ENCODE measurements at regions not wholly inside any gene's neighbourhood (a gene's known extent, or its start where the extent isn't known, plus 50 kb on each side); places are given as distances from the start of the nearest gene placed in this dataset.
A peak's percentile ranks its signal among the peaks of the same experiment; 100 is the strongest.

DNA sequence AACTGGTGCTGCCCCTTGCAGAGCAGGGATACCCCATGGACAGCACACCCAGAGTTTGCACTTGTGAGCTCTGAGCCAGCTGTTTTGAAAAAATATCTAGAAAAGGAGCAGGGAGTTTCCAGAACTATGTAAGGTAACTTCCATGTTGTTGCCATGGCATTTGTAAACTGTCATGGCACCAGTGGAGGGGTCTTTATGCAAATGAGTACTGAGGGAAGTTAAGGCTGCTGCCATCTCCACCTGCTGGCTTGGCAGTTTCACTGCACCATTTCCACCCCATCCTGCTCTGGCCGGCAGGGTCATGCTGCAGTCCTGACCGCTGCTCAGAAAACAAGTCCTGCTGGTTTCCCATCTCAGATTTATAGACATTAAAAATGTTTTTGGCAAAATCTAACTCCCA lies 52.3 kb upstream of the SNTG2 start:
- DNase-seq (ENCODE audit: low spot score): no peak

DNA sequence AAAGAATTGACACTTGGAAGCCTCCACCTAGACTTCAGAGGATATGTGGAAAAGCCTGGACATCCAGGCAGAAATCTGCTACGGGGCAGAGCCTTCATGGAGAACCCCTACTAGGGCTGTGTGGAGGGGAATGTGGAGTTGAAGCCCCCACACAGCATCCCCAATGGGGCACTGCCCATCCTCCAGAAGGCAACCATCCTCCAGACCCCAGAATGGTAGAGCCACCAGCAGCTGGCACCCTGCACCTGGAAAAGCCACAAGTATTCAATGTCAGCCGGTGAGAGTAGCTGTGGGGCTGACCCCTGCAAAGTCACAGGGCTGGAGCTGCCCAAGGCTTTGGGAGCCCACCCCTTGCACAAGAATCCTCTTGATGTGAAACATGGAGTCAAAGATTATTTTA lies 53.6 kb upstream of the SNTG2 start:
- no peak for DNase-seq (ENCODE audit: low spot score)

DNA sequence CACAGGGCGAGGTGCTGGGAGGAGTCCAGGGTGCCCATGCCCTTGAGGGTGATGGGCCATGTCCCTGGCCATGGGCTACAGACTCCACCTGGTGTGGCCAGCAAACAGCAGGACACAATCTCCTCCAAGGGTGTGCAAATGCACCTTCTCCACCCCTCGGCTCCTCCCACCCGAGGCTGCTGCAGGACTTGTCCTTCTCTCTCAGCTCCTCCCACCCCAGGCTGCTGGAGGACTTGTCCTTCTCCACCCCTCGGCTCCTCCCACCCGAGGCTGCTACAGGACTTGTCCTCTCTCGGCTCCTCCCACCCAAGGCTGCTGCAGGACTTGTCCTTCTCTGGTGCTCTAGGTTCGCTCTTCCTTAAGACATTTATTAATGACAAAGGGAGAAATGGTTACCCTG lies 57.3 kb upstream of the SNTG2 start:
- DNase-seq (ENCODE audit: low spot score): peak; percentile 3

DNA sequence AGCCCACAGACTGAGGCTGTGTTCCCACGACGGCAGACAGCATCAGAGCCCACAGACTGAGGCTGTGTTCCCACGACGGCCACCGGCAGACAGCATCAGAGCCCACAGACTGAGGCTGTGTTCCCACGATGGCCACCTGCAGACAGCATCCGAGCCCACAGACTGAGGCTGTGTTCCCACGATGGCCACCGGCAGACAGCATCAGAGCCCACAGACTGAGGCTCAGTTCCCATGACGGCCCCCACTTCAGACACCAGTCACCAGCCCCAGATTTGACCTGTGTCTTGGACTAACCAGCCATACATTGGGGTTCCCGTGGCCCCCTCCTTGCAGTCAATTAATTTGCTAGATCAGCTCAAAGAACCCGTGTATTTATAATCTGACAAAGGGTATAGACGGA lies 57.8 kb upstream of the SNTG2 start:
- DNase-seq (ENCODE audit: low spot score): no peak

DNA sequence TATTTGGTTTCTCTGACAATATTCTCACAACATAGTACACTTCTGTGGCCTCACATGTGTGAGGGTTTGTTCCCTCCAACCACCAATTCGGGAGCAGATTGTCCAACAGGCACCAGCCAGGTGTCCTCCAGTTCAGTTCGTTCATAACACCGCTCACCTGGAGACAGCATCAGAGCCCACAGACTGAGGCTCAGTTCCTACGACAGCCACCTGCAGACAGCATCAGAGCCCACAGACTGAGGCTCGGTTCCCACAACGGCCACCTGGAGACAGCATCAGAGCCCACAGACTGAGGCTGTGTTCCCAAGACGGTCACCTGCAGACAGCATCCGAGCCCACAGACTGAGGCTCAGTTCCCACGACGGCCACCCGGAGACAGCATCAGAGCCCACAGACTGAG lies 58.2 kb upstream of the SNTG2 start:
- no peak for DNase-seq (ENCODE audit: low spot score)

DNA sequence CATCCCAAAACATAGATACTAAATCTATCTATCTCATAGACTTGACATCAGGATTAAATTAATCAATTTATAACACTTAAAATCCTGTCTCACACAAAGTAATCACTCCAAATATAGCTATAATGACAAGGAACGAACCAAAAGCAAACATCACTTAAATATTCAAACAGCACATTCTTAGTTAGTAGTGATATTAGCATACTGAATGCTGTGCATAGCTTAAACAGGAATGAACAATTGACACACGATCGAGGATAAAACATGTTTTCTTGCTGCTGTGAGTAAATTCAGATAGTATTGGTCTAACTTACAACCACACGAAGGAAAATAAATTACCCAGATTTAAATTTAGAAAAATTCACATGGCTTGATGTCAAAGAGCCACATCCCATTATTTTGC lies 58.9 kb upstream of the SNTG2 start:
- DNase-seq (ENCODE audit: low spot score): no peak

DNA sequence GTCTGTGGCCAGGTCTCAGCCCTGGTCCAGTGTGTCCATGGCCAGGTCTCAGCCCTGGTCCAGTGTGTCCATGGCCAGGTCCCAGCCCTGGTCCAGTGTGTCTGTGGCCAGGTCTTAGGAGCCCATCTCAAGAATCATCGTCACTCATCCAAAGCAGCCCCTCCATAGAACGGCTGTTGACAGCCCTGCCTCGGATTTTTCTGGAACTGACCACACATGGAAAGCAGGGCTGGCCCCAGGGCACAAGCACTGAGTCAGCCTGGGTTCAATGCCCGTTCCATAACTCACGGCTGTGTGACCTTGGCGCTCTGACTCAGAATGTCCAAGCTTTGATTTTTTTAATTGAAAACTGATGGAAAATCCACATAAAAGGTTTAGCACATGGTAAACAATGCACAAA lies 59.9 kb upstream of the SNTG2 start:
- no peak for DNase-seq (ENCODE audit: low spot score)

DNA sequence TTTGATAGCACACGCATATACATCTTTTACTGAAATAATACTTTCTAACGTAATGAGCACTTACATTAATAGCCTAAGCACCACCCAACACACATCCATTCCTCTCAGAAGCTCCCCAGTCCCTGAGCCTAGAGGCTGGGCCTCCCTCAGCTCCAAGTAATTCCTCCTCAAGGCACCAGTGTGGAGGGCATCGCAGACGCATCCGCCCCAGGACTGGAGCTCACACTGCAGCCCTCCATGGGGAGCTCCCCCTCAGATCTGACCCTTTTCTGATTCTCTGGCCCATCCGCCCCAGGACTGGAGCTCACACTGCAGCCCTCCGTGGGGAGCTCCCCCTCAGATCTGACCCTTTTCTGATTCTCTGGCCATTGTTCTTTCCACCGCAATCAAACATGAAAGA lies 60.4 kb upstream of the SNTG2 start:
- DNase-seq (ENCODE audit: low spot score): no peak

DNA sequence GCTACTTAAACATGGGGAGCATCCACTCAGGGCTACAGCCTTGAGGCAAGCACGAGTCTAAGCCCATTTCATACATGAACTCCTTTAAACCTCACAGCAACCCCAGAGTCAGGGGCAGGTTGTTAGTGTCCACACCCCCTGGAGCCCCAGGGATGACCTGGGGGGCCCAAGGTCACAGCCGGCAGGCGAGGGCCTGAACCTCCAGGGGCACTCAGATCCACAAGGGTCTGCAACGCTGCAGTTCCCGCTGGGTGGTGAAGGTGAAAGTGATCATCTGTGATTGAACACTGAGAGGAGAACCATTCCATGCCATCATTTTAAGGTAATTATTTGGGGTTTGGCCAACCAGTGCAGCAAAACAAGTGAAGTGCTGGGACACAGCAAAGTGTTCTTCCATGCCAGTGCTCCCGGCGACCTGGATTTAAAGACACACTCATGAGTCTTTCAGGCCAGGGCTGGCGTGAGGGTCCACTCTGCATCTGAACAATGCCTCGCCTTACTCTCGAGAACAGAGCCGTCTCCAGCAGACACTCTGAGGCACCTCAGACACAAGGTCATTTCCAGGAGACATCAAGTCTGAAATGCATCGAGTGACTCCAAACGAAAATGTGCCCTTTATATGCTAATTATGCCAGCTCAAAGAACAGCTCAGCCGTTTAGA lies 61.6 kb upstream of the SNTG2 start:
- no peak for DNase-seq (ENCODE audit: low spot score)

DNA sequence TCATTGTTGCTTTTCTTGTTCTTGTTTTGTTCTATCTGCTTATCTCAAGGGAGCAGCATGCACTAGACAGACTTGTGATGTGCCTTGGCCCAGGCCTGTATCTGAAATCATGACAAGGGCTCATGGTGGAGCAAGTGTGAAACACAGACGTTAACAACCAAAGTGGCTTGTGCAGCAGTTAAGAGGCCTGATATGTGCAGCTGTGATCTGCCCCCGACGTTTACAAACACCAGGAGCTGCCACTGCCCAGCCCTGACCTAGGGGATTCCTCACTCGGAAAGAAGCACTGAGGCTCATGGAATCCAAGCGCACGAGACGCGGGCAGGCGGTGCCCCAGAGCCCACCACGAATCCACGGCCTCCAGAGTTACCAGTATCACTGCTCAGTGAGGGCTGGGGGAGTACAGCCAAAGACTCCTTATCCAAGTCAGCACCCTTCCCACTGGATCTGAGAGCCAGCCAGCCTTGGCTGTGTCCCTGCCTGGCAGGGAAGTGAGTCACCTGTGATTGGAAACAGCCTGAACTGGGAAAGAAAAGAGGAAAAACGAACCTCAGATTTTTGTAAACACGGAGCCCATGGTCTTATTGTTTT lies 62.3 kb upstream of the SNTG2 start:
- DNase-seq (ENCODE audit: low spot score): no peak

DNA sequence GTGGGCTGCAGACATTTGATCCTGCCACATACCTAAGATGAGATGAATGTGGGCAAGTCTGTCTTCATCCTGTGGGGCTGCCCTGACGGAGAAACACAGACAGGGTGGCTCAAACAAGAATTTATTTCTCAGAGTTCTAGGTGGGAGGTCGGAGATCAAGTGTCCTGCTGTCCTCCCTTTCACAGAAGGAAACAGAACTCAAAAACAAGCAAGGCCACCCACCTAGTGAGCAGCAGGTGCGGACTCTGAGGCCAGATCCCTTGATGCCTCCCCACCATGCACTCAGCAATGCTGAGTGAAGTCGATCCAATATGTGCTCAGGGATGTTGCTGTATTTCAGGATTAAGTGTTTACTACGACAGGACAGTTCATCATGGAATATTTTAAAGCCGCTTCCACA lies 63.0 kb upstream of the SNTG2 start:
- no peak for DNase-seq (ENCODE audit: low spot score)

DNA sequence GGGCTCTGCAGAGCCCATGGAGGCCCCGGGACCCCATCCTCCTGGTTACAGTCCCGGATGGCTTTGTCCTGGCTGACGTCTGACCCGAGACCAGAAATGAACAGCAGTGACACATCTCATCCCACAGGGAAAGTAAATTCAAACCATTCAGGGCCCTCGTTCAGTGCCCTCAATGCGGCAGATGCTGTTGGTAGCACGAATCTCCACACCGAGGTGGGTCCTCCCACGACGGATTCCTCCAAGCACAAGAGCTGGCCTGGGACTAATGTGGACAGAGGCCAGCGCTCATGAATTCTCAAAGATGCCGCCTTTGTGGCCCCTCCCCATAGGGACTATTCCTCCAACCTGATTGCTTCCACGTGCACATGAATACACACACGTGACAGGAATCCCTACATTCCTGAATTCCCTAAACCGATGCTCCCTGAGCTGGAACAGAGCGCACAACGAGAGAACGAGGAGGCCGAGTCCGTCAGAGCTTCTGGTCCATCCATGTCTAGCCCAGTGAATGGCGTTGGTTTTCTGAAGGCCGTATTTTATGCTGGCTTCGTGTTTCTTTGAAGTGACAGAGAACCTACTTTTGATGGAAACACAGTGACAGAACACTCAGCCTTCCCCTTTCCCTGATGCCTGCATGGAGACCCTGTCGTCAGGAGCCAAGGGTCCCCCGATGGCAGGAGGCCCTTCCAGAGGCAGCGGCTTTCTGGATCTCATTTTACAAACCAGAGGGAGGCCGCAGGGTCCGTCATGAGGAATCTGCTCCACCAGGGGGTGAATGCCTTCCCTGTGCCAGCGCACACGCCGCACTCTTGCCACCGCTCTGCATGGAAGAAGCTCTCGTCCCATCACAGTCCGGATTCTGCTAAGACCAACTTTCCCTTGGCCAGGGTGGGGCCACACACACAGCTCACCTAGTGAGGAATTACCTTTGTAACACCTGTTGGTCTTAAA lies 64.3 kb upstream of the SNTG2 start:
- no peak for DNase-seq (ENCODE audit: low spot score)

DNA sequence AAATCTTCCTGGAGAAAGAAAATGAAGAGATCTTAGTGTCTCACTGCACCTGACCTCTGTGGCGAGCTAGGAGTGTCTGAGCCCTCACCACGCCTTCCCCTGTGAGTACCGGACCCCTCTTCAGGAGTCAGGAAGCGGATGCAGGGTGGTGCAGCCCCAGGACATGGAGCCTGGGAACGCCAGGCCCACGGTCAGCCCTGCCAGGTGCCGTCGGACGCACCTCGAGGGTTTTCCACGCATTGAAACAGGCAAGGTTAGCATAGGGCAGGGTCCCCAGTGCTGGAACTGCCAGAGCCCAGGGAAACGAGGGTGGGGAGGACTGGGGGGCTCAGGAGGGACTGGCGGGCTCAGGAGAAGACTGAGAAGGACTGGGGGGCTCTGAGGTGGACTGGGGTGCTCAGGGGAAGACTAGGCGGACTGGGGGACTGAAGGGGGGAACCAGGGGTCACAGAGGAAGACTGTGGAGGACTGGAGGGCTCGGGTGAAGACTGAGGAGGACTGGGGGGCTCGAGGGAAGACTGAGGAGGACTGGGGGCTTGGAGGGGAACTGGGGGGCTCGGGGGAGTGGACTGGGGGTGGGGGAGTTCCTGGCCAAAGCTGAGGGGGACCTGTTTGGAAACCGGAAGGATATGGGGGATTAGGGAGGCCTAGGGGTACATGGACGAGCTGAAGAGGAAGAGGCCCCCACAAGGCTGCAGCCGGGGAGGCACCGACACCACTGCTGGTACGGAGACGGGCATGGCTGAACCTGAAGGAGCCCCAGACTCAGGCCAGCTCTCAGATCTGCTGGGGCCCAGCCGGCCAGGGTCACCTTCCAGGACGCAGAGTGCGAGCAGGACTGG lies 65.2 kb upstream of the SNTG2 start:
- DNase-seq (ENCODE audit: low spot score): no peak

DNA sequence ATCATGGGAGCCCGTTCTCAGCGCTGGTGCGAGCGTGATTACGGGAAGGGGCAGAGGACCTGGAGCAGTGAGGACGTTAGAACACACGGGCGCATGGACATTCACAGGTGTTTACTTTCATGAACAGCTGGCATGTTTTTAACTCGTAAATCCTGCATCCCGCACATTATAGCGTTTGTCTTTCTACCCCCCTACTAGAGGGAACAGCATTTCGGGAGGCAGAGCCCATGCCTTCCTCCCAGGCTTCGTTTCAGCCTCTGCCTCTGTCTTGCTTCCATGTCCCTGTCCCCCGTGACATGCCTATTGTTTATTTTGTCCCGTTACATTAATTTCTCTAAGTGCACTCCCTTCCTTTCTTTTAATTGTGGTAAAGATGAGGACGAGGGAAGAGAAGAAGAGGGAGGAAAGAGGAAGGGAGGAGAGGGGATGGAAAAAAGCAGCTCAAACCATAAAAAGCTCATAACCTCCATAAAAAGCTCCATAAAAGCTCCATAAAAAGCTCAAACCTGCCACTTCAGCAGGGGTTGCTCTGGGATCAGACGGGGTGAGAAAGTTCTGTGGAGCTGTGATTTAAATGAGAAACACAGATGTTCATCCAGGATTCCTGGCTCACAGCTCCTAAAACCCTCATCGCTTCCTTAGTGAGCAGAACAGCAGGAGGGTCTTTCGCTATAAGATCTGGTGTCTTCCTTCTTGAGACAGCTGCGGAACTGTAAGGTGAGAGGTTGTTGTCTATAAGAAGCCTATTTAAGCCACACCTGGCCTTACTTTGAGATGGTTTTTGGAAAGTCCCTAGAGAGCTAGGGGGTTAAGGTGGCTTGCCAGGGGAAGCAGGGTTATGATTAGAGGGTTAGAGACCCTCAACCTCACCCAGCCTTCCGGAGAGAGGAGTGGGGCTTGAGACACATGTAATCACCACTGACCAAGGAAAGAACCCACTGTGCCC lies 66.6 kb upstream of the SNTG2 start:
- DNase-seq (ENCODE audit: low spot score): no peak

DNA sequence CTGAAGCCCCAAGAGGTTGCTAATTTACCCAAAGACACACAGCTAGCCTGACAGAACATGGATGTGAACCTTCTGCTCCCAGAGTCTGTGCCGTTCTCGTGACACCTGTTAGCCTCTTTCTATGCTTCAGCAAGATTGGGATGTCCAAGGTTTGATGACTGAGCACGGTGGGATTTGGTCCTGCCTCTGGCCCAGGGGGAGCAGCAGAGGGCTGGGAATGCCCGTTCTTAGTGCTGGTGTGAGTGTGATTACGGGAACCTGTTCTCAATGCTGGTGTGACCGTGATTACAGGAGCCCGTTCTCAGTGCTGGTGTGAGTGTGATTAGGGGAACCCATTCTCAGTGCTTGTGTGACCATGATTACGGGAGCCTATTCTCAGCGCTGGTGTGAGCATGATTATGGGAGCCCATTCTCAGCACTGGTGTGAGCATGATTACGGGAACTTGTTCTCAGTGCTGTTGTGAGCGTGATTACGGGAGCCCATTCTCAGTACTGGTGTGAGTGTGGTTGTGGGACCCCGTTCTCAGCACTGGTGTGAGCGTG lies 67.3 kb upstream of the SNTG2 start:
- DNase-seq (ENCODE audit: low spot score): no peak

DNA sequence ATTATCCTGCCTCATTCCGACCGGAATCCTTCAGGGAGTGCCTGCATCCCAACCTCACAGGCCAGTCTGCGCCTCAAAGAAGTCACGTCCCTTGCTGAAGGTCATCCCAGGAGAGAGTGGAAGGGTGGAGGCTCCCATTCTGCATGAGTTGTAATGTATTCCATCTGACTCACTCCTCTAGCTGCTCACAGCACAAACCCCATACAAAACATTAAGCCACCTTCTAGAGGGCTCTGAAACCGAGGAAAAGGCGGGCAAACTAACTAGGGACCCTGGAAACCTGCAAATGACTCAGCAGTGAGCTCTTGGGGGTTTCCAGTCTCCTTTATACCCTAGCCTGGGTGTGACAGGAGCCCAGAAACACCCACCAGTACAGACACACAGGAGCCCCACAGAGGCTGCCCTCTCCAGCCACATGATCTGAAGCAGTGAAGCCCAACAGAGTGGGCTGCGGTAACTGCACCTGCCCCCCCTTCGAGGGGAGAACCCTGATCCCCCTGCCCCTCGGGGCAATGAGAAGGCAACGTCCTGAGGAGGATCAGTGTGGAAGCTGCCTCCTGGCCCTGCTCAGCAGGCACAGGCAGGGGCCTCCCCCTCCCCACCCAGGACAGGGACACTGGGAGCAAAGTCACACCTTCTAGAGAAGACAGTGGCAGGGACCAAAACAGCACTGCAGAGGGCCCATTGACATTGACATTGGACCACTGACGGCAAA lies 69.3 kb upstream of the SNTG2 start:
- DNase-seq (ENCODE audit: low spot score): no peak

DNA sequence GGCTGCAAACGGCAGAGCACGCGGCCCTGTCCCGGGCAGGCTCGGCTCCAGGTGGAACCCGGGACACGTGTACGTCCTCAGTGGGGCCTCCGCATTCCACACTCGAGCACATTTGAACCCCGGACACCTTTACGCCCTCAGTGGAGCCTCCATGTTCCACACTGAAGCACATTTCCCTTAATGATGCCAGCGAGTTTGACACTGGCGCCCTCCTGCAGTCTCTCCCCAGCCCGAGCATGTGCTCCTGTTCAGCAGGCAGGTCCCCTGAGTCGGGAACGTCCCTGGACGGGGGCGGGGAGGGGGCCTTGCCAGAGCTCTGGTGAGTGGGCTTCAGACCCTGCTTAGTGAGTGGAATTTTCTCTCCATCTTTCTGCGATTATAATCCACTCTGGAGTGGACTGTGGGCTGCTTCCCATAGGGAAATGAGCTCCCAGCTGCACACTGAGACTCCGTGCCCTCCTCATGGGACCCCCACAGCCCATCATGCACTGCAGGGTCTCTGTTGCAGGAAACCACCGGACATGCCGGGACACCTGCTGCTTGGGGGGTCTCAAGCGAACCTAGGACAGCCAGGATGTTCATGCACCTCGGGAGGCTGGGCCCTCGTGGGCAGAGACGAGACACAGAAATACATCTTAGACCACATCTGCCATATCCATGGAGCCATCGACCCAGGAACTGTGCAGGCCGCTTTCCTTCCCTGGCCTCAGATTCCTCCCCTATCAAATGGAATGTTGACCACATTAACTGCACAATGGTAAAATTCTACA lies 70.3 kb upstream of the SNTG2 start:
- no peak for DNase-seq (ENCODE audit: low spot score)

DNA sequence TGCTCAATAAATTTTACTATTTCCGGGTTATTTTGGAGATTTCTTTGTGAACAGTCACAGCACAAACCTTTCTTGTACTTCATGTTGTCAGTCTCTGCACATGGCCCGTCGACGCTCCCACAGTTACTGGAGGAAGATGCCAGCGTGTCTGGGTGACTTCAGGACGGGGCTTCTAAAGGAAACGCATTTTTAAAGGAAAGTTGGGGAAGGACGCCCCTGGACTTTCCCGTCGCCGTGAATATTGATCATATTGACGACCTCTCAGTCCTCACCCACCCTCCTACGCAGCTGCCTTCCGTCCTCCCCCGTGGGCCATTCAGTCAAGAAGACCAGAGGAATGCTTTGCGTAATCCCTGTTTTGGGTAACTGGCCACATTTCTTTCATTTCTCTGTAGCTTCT lies 71.1 kb upstream of the SNTG2 start:
- DNase-seq (ENCODE audit: low spot score): no peak

DNA sequence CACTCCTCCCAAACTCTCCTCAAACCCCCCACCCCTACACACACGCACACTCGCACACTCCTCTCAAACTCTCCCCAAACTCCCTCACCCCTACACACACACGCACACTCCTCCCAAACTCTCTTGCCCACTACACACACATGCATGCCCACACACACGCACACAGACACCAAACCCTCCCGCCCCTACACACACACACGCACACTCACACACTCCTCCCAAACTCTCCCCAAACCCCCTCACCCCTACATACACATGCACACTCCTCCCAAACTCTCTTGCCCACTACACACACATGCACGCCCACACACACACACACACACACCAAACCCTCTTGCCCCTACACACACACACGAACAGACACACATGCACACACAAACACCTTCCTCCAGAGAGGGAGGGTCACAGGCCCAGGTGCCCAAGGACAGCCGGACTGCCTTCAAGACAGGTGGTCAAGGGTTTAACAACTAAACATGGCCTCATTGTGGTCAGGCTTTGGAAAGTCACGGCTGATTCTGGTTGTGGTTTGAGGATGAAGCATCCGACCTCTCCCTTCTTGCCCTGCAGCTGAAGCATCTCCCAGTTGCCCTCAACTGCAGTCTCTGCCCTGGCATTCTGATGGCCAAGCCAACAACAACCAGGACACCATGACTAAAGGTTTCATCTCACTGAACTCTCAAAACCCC lies 72.3 kb upstream of the SNTG2 start:
- no peak for DNase-seq (ENCODE audit: low spot score)

Data from LoVo (cell line).